ENCODE measurements at regions not wholly inside any gene's neighbourhood (a gene's known extent, or its start where the extent isn't known, plus 50 kb on each side); places are given as distances from the start of the nearest gene placed in this dataset.

GRCh38 chr15:95832668-95833067, 497.8 kb upstream of the NR2F2 start:
- TF ChIP-seq POLR2A (IDR thresholded peaks at IDR 0.05; ENCODE audit: low read depth, low read length) (no peak), POLR2AphosphoS5 (IDR thresholded peaks at IDR 0.05; ENCODE audit: low read depth, low read length) (no peak), TAF1 (IDR thresholded peaks at IDR 0.05; ENCODE audit: low read depth, low read length) (no peak)

Data from GM12891 (cell line).